HepG2 (cell line): ENCODE measurements at regions not wholly inside any gene's neighbourhood (a gene's known extent, or its start where the extent isn't known, plus 50 kb on each side); places are given as distances from the start of the nearest gene placed in this dataset.
A peak's percentile ranks its signal among the peaks of the same experiment; 100 is the strongest.

ENCODE experiments used
- ATAC-seq: fragments of 200-7000 bp; cut with Tn5 transposase; 3 replicates; pipeline ENCODE4 v1.9.1; 2020; ENCODE audit warnings: mild to moderate bottlenecking, moderate library complexity
- BruUV-seq: library from RNA; stranded (reverse); fragments of 400-500 nt; replicated peaks from 2 replicates; lab custom pipeline; 2021; lab: Mats Ljungman, UMichigan
- CTCF ChIA-PET: fragments of 300-600 bp; formaldehyde crosslinking; extraction: SDS; loops from one replicate; lab custom pipeline; 2021; ENCODE audit warnings: low total read pairs, inconsistent platforms, low intra/inter-chr PET ratio; lab: Yijun Ruan, JAX
- POLR2A ChIA-PET: fragments of 350-600 bp; sonication (Branson Sonifier 250); formaldehyde crosslinking; loops from one replicate; lab custom pipeline; 2020; ENCODE audit warnings: antibody characterized with exemption, inconsistent platforms; lab: Yijun Ruan, JAX
- DNase-seq: peaks from one replicate; pipeline ENCODE4 v3.0.0-alpha.2; 2015; ENCODE audit warnings: low spot score
- FAIRE-seq: peaks from 3 replicates; lab custom pipeline; 2011; peaks lifted over from hg19 to GRCh38; lab: Jason Lieb, UNC
- H2AFZ ChIP-seq: one replicate; pipeline ENCODE4 v1.6.1; 2011; ENCODE audit warnings: low read length, inconsistent platforms
- H3K27ac ChIP-seq: fragments of 300-600 bp; 3 replicates; pipeline ENCODE4 v1.8.0; 2011; ENCODE audit warnings: mixed run types, mild to moderate bottlenecking, mixed read lengths, low read length, inconsistent platforms; ENCODE audit not compliant: insufficient read depth; ENCODE audit errors: extremely low read length
- H3K27me3 ChIP-seq, 2 experiments: fragments of 200-600 bp in 1 of 2; 2 replicates in 1 of 2; 3 replicates in 1 of 2; pipeline versions ENCODE4 v1.6.0 to v1.8.0; 2011; ENCODE audit warnings: low read length in 2 of 2, mild to moderate bottlenecking in 2 of 2, moderate library complexity in 2 of 2, inconsistent platforms in 1 of 2; ENCODE audit not compliant: insufficient read depth in 2 of 2, control insufficient read depth in 1 of 2
- H3K36me3 ChIP-seq, 2 experiments: fragments of 200-600 bp in 1 of 2; replicated peaks in 1 of 2; 2 replicates in 1 of 2; 3 replicates in 1 of 2; pipeline versions ENCODE4 v1.5.1 to v1.8.0; 2011; ENCODE audit warnings: low read length in 2 of 2, inconsistent platforms in 1 of 2; ENCODE audit not compliant: insufficient read depth in 2 of 2, control insufficient read depth in 1 of 2
- H3K4me1 ChIP-seq: 2 replicates; pipeline ENCODE4 v1.5.1; 2012; ENCODE audit warnings: low read length, inconsistent platforms; ENCODE audit not compliant: insufficient read depth
- H3K4me2 ChIP-seq: 2 replicates; pipeline ENCODE4 v1.6.0; 2011; ENCODE audit warnings: low read depth, low read length, inconsistent platforms
- H3K4me3 ChIP-seq, 3 experiments: fragments of 200-600 bp in 1 of 3; sonication (generic), shearing (Covaris generic) in 1 of 3; replicated peaks in 1 of 3; 2 replicates each; pipeline ENCODE4 v1.5.1; 2011 to 2016; ENCODE audit warnings: low read length in 3 of 3, inconsistent platforms in 2 of 3, low read depth in 2 of 3, mild to moderate bottlenecking in 2 of 3, control low read depth in 1 of 3, mixed read lengths in 1 of 3; ENCODE audit not compliant: insufficient read depth in 1 of 3
- H3K79me2 ChIP-seq: one replicate; pipeline ENCODE4 v1.6.1; 2011; ENCODE audit warnings: low read length, inconsistent platforms; ENCODE audit not compliant: insufficient read depth
- H3K9ac ChIP-seq: 2 replicates; pipeline ENCODE4 v1.6.0; 2011; ENCODE audit warnings: mild to moderate bottlenecking, low read depth, low read length, inconsistent platforms; ENCODE audit not compliant: insufficient read depth
- H3K9me3 ChIP-seq: 2 replicates; pipeline ENCODE4 v1.5.1; 2012; ENCODE audit warnings: mild to moderate bottlenecking, low read length
- H4K20me1 ChIP-seq: 2 replicates; pipeline ENCODE4 v1.6.0; 2011; ENCODE audit warnings: inconsistent platforms, mild to moderate bottlenecking, low read length, moderate library complexity; ENCODE audit not compliant: insufficient read depth
- ATAD3A ChIP-seq: sonication (generic); formaldehyde crosslinking; IDR thresholded peaks from 2 replicates; pipeline ENCODE4 v1.4.0; 2020; ENCODE audit warnings: missing genetic modification reagents
- IKZF4 ChIP-seq: sonication (generic); formaldehyde crosslinking; IDR thresholded peaks from 2 replicates; pipeline ENCODE4 v1.5.1; 2020; ENCODE audit warnings: borderline replicate concordance, mild to moderate bottlenecking, low read depth, missing genetic modification reagents; ENCODE audit errors: not compliant biosample characterization
- PCBP1 ChIP-seq: fragments of 200-400 bp; formaldehyde crosslinking; IDR thresholded peaks from 2 replicates; pipeline ENCODE4 v1.6.1; 2017; ENCODE audit warnings: mild to moderate bottlenecking, low read depth, low read length, borderline replicate concordance
- ZNF138 ChIP-seq: sonication (generic); formaldehyde crosslinking; IDR thresholded peaks from 2 replicates; pipeline ENCODE4 v1.5.0; 2020; ENCODE audit warnings: mild to moderate bottlenecking, low read depth, missing genetic modification reagents
- WGBS: methylation state at CpG from one replicate; pipeline ENCODE4 v1.1.6; 2017; ENCODE audit warnings: low lambda C conversion rate; 5-methylcytosine and 5-hydroxymethylcytosine counted together
- in situ Hi-C: cut with HindIII; loops from 2 replicates; pipeline ENCODE4 v1.10.0; 2017; ENCODE audit warnings: low pct_unique_long_range_greater_than_20kb; ENCODE audit not compliant: extremely low pct_ligation_motif_present
- intact Hi-C: fragments of 100-400 bp; cut with micrococcal nuclease; formaldehyde crosslinking; loops from one replicate; pipeline ENCODE4 v1.10.0; 2022; ENCODE audit not compliant: unreplicated experiment
- TF ChIP-seq, protein P1 (sequence below): sonication (generic); formaldehyde crosslinking; IDR thresholded peaks from 2 replicates; pipeline ENCODE4 v1.5.0; 2020; ENCODE audit warnings: mild to moderate bottlenecking, missing genetic modification reagents
- TF ChIP-seq, protein P2 (sequence below), 2 experiments: sonication (generic) in 1 of 2; formaldehyde crosslinking in 1 of 2; IDR thresholded peaks; 2 replicates each; pipeline versions ENCODE4 v1.5.1 to v1.6.1; 2011 to 2020; ENCODE audit warnings: borderline replicate concordance in 1 of 2, low read depth in 1 of 2, low read length in 1 of 2, mild to moderate bottlenecking in 1 of 2, missing genetic modification reagents in 1 of 2, moderate library complexity in 1 of 2
- TF ChIP-seq, protein P3 (sequence below): fragments of 450-650 bp; IDR thresholded peaks from 2 replicates; pipeline ENCODE4 v1.6.1; 2016

DNA sequence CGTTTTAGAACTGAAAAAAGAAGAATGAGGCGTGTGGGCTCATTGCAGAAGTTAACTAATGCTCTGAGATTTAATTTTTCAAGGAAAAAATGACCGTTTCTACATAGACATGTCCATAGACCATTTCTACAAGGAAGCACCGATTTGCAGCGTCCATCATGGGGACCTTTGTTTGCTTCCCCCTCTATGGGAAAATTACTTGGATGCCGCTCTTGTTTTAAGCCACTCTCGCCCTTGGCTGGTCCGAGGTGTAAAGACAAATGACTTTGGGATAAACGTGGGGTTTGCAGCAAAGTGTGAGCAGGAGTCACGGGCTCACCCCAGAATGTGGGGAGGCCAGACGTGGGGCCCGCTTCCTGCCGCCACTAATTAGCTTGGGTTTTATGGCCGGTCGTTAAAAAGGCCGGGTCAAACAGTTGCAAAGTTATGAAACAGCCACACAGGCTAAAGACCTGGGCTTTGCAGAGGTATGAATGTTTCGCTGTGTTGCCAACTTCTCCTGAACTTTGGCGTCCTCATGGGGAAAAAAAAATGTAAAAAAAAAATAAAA is 235.9 kb downstream of the SHOX start (continued):
- TF ChIP-seq PCBP1 = no peak
- TF ChIP-seq ATAD3A = no peak
- TF ChIP-seq, protein P1, sequence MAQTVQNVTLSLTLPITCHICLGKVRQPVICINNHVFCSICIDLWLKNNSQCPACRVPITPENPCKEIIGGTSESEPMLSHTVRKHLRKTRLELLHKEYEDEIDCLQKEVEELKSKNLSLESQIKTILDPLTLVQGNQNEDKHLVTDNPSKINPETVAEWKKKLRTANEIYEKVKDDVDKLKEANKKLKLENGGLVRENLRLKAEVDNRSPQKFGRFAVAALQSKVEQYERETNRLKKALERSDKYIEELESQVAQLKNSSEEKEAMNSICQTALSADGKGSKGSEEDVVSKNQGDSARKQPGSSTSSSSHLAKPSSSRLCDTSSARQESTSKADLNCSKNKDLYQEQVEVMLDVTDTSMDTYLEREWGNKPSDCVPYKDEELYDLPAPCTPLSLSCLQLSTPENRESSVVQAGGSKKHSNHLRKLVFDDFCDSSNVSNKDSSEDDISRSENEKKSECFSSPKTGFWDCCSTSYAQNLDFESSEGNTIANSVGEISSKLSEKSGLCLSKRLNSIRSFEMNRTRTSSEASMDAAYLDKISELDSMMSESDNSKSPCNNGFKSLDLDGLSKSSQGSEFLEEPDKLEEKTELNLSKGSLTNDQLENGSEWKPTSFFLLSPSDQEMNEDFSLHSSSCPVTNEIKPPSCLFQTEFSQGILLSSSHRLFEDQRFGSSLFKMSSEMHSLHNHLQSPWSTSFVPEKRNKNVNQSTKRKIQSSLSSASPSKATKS (CRISPR knock-in tag) = no peak
- TF ChIP-seq ZNF138 (CRISPR knock-in tag) = no peak
- TF ChIP-seq IKZF4 (CRISPR knock-in tag) = no peak

DNA sequence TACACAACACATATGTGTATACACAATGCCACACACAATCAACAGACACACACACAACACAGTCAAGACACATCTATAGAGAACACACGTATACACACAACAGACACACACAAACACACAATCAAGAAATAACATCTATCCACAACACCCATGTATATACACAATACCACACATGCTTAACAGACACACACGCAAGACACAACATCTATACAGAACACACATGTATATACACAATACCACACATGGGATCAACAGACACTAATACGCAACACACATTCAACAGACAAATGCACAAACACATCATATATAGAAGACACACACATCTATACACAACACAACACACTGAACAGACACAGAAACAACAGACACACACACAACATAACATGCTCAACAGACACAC is 234.8 kb downstream of the SHOX start:
- no peak overlapping the region for H3K9ac ChIP-seq
- no peak overlapping the region for H2AFZ ChIP-seq
- ChIA-PET CTCF (no interaction called here), POLR2A (no interaction called here)
- no peak overlapping the region for H3K27ac ChIP-seq
- TF ChIP-seq, protein P2, sequence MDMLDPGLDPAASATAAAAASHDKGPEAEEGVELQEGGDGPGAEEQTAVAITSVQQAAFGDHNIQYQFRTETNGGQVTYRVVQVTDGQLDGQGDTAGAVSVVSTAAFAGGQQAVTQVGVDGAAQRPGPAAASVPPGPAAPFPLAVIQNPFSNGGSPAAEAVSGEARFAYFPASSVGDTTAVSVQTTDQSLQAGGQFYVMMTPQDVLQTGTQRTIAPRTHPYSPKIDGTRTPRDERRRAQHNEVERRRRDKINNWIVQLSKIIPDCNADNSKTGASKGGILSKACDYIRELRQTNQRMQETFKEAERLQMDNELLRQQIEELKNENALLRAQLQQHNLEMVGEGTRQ (IDR thresholded peaks at IDR 0.05; ENCODE audit: low read depth, low read length) = no peak
- TF ChIP-seq, protein P2 (CRISPR knock-in tag; IDR thresholded peaks at IDR 0.05; ENCODE audit: borderline replicate concordance) = no peak
- TF ChIP-seq, protein P3, sequence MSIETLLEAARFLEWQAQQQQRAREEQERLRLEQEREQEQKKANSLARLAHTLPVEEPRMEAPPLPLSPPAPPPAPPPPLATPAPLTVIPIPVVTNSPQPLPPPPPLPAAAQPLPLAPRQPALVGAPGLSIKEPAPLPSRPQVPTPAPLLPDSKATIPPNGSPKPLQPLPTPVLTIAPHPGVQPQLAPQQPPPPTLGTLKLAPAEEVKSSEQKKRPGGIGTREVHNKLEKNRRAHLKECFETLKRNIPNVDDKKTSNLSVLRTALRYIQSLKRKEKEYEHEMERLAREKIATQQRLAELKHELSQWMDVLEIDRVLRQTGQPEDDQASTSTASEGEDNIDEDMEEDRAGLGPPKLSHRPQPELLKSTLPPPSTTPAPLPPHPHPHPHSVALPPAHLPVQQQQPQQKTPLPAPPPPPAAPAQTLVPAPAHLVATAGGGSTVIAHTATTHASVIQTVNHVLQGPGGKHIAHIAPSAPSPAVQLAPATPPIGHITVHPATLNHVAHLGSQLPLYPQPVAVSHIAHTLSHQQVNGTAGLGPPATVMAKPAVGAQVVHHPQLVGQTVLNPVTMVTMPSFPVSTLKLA = peak; percentile 91
- H3K4me3 ChIP-seq = no peak overlapping the region
- H3K27me3 ChIP-seq = no peaks in the 10 kb centered on the region; a peak in 1 of 5 replicates
- no peaks in the 10 kb centered on the region for H3K79me2 ChIP-seq
- ATAC-seq (no peak), DNase-seq (no peak), FAIRE-seq (no peak)
- BruUV-seq = no TSS peak
- H3K4me1 ChIP-seq = no peaks in the 10 kb centered on the region
- 78% methylated on average over 3 of the region's 3 CpGs for WGBS
- no peak overlapping the region for H3K4me2 ChIP-seq
- intact Hi-C loops (no loop called here), in situ Hi-C loops (no loop called here)
- H4K20me1 ChIP-seq = no peaks in the 10 kb centered on the region
- no peaks in the 10 kb centered on the region for H3K9me3 ChIP-seq
- no peaks in the 10 kb centered on the region for H3K36me3 ChIP-seq
